HG02759 (cell line): ENCODE measurements at regions not wholly inside any gene's neighbourhood (a gene's known extent, or its start where the extent isn't known, plus 50 kb on each side); places are given as distances from the start of the nearest gene placed in this dataset.

ENCODE experiments used
- ATAC-seq: cut with Tn5 transposase; IDR thresholded peaks from one replicate; pipeline ENCODE4 v1.9.1; 2021; ENCODE audit warnings: mild to moderate bottlenecking, moderate library complexity; ENCODE audit not compliant: unreplicated experiment

GRCh38 chr4:18536428-18536827, 514.9 kb upstream of the LCORL start:
- ATAC-seq = no peak

- no peak for ATAC-seq
Observed at GRCh38 chr4:18535948-18536347, 514.4 kb upstream of the LCORL start.

GRCh38 chr4:18533262-18533775, 511.8 kb upstream of the LCORL start:
- no peak for ATAC-seq

- ATAC-seq = no peak
Observed at GRCh38 chr4:18531731-18532130, 510.2 kb upstream of the LCORL start.

GRCh38 chr4:18529482-18529881, 507.9 kb upstream of the LCORL start:
- ATAC-seq = no peak

- ATAC-seq = no peak
Observed at GRCh38 chr4:18524667-18525066, 503.1 kb upstream of the LCORL start.

- ATAC-seq = no peak
Observed at GRCh38 chr4:18518098-18518497, 496.5 kb upstream of the LCORL start.

GRCh38 chr4:18513861-18514260, 492.3 kb upstream of the LCORL start:
- no peak for ATAC-seq

- ATAC-seq = no peak
Observed at GRCh38 chr4:18512718-18513117, 491.2 kb upstream of the LCORL start.

GRCh38 chr4:18511727-18512126, 490.2 kb upstream of the LCORL start:
- ATAC-seq = no peak

GRCh38 chr4:18508786-18509185, 487.2 kb upstream of the LCORL start:
- ATAC-seq = no peak

- no peak for ATAC-seq
Observed at GRCh38 chr4:18480928-18481327, 459.4 kb upstream of the LCORL start.

- no peak for ATAC-seq
Observed at GRCh38 chr4:18480342-18480741, 458.8 kb upstream of the LCORL start.

- no peak for ATAC-seq
Observed at GRCh38 chr4:18479825-18480224, 458.3 kb upstream of the LCORL start.

GRCh38 chr4:18463987-18464559, 442.5 kb upstream of the LCORL start:
- ATAC-seq = no peak

GRCh38 chr4:18458465-18458864, 436.9 kb upstream of the LCORL start:
- ATAC-seq = no peak

- no peak for ATAC-seq
Observed at GRCh38 chr4:18454349-18454748, 432.8 kb upstream of the LCORL start.

- ATAC-seq = no peak
Observed at GRCh38 chr4:18445110-18445509, 423.6 kb upstream of the LCORL start.

GRCh38 chr4:18444206-18444605, 422.7 kb upstream of the LCORL start:
- no peak for ATAC-seq

- ATAC-seq = no peak
Observed at GRCh38 chr4:18442957-18443356, 421.4 kb upstream of the LCORL start.

GRCh38 chr4:18441676-18442075, 420.1 kb upstream of the LCORL start:
- no peak for ATAC-seq

GRCh38 chr4:18441203-18441590, 419.6 kb upstream of the LCORL start:
- no peak for ATAC-seq

GRCh38 chr4:18440527-18441202, 419.1 kb upstream of the LCORL start:
- ATAC-seq = no peak
